ENCODE measurements at regions not wholly inside any gene's neighbourhood (a gene's known extent, or its start where the extent isn't known, plus 50 kb on each side); places are given as distances from the start of the nearest gene placed in this dataset.

DNA sequence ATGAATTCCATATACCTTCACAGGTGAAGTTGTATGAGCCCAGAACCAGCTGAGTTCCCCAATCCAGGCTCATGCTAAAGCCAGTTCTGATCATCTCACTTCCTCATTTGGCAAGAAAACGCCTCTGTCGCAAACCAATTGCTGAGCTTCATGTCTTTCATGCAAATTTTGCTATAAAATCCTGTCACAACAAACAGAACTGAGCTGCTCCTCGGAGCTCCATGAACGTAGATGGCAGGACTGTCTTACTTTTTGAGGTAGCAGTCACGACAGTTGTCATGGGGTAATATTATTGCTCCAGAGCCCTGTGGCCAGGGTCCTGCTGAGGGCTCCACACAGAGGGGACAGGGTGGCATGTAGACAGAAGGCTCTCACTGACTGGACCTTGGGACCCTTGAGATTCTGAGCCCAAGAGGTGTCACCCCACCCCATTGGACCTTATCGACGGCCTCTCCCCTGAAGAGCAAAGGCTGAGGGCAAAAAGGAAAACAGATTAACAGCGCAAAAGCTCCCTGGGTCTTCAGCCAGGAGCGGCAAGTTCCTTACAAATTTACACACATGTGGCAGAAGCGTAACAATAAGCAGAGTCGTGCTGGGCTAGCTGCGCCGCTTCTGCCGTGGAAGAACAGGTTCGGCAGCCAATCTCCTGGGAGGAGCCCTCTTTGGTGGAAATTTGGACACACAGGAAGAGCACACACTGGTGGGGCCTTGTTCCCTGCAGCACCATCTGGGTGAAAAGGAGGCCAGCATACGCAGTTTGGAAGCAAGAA is 249.2 kb downstream of the OPA1 start:
- H3K27me3 Mint-ChIP-seq (ENCODE audit: unreplicated experiment): no peaks in the 10 kb centered on the region
- H3K36me3 Mint-ChIP-seq (ENCODE audit: low read depth, unreplicated experiment): no peaks in the 10 kb centered on the region

DNA sequence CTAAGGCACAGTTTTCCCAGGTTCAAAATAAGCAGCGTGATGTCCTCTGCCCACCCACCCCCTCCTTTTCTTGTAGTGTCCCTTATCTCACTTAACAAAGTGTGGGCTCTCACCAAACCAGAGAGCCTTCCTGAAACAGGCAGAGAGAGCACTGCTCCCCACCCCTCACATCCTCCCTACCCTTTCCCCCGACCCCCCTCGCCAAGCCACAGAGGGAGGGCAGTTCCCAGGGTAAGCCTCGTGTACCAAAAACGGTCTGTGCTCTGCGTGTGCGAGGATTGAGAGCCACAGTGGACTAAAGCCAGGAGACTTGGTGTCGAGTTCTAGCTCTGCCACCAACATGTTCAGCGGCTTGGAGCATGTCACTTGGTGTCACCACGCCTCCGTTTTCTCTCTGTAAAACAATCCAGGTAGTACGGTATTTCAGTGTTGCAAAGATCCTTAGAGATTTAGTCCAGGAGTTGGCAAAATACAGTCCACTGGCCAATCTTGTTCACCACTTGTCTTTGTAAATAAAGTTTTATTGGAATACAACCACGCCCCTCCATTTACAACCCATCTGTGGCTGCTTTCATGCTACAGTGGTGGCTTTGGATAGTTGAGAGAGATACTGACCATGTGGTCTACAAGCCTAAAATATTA is 249.9 kb downstream of the OPA1 start:
- H3K36me3 Mint-ChIP-seq (ENCODE audit: low read depth, unreplicated experiment): no peaks in the 10 kb centered on the region
- H3K9me3 Mint-ChIP-seq (ENCODE audit: unreplicated experiment): no peaks in the 10 kb centered on the region
- no peak overlapping the region for H3K4me3 Mint-ChIP-seq (ENCODE audit: unreplicated experiment)
- no peak overlapping the region for H3K27ac Mint-ChIP-seq (ENCODE audit: unreplicated experiment)
- no peaks in the 10 kb centered on the region for H3K27me3 Mint-ChIP-seq (ENCODE audit: unreplicated experiment)
- TF ChIP-seq, protein P1, sequence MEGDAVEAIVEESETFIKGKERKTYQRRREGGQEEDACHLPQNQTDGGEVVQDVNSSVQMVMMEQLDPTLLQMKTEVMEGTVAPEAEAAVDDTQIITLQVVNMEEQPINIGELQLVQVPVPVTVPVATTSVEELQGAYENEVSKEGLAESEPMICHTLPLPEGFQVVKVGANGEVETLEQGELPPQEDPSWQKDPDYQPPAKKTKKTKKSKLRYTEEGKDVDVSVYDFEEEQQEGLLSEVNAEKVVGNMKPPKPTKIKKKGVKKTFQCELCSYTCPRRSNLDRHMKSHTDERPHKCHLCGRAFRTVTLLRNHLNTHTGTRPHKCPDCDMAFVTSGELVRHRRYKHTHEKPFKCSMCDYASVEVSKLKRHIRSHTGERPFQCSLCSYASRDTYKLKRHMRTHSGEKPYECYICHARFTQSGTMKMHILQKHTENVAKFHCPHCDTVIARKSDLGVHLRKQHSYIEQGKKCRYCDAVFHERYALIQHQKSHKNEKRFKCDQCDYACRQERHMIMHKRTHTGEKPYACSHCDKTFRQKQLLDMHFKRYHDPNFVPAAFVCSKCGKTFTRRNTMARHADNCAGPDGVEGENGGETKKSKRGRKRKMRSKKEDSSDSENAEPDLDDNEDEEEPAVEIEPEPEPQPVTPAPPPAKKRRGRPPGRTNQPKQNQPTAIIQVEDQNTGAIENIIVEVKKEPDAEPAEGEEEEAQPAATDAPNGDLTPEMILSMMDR (IDR thresholded peaks at IDR 0.05; ENCODE audit: unreplicated experiment): no peak
- no peak for DNase-seq (ENCODE audit: low spot score)
- H3K4me1 Mint-ChIP-seq (ENCODE audit: unreplicated experiment): peaks cover 14% of the 10 kb centered on the region

More for the DNA sequence above, 249.2 kb downstream of the OPA1 start:
- Mint-ChIP-seq H3K4me1 (ENCODE audit: unreplicated experiment) (peaks cover 20% of the 10 kb centered on the region), H3K9me3 (ENCODE audit: unreplicated experiment) (no peaks in the 10 kb centered on the region), H3K4me3 (ENCODE audit: unreplicated experiment) (no peak overlapping the region), H3K27ac (ENCODE audit: unreplicated experiment) (no peak overlapping the region)
- TF ChIP-seq, protein P1 (IDR thresholded peaks at IDR 0.05; ENCODE audit: unreplicated experiment): no peak
- no peak for DNase-seq (ENCODE audit: low spot score)

DNA sequence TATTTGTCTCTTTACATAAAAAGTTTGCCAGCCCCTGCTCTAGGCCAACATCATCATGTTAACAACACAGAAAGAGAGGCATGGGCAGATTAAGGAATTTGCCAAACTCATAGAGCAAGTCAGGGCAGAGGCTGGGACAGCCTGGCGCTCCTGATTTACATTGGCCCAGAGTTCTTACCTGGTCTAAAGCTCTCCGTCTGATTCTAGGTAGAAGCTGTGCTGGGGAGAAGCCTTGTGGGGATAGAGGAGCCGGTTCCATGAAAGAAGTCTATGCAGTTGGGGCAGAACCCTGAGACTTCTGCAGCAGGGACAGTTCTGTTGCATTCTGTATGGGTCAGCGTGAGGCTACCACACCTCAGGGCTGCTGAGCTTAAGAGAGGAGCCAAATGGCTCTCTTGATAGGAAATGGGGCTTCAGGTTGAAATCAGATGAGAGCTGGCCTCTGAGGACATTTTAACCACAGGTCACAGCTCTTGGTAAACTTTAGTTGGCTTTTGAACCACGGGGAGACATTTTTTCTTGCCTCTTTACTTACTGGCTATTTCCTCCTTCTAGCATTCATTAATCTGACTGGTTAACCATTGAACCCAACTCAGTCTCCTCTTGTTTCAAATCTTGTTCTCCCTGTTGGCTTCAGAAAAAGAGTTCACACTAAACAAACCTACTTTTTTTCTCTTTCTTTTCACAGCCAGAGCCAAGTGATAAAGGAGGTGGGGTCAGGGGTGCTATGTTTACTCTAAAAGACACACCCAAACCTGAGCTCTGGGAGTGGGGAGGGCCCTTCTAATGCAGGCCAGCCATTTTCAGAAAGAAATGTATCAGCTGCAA is 250.7 kb downstream of the OPA1 start:
- no peaks in the 10 kb centered on the region for H3K27me3 Mint-ChIP-seq (ENCODE audit: unreplicated experiment)
- TF ChIP-seq, protein P1 (IDR thresholded peaks at IDR 0.05; ENCODE audit: unreplicated experiment): no peak
- H3K27ac Mint-ChIP-seq (ENCODE audit: unreplicated experiment): no peak overlapping the region
- peaks cover 14% of the 10 kb centered on the region for H3K4me1 Mint-ChIP-seq (ENCODE audit: unreplicated experiment)
- no peak overlapping the region for H3K4me3 Mint-ChIP-seq (ENCODE audit: unreplicated experiment)
- no peak for DNase-seq (ENCODE audit: low spot score)
- no peaks in the 10 kb centered on the region for H3K9me3 Mint-ChIP-seq (ENCODE audit: unreplicated experiment)
- no peaks in the 10 kb centered on the region for H3K36me3 Mint-ChIP-seq (ENCODE audit: low read depth, unreplicated experiment)

DNA sequence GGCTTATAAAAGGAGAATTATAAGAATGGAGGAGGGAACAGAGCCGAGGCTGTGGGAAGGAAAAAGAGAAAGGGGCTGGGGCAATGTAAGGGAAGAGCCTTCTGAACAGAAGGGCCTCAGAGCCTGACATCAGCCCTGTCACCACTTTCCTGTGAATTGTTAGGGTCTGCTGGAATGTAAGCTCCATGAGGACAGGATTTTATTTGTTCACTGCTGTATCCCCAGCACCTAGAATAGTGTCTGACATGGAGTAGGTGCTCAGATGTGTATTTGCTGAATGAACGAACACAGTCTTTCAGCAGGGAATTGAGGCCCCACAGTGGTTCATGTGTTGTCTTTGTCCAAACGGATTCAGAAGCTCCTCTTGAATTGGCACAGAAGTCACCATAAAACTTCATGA is 251.5 kb downstream of the OPA1 start:
- TF ChIP-seq, protein P1 (IDR thresholded peaks at IDR 0.05; ENCODE audit: unreplicated experiment): no peak
- peaks cover 2% of the 10 kb centered on the region for H3K27me3 Mint-ChIP-seq (ENCODE audit: unreplicated experiment)

More for the DNA sequence above, 251.5 kb downstream of the OPA1 start:
- DNase-seq (ENCODE audit: low spot score): no peak
- Mint-ChIP-seq H3K9me3 (ENCODE audit: unreplicated experiment) (no peaks in the 10 kb centered on the region), H3K4me1 (ENCODE audit: unreplicated experiment) (peaks cover 14% of the 10 kb centered on the region), H3K27ac (ENCODE audit: unreplicated experiment) (no peak overlapping the region), H3K4me3 (ENCODE audit: unreplicated experiment) (no peak overlapping the region), H3K36me3 (ENCODE audit: low read depth, unreplicated experiment) (no peaks in the 10 kb centered on the region)

Measured in endothelial cell (in vitro differentiated cells).